GM21528 (cell line): ENCODE measurements at regions not wholly inside any gene's neighbourhood (a gene's known extent, or its start where the extent isn't known, plus 50 kb on each side); places are given as distances from the start of the nearest gene placed in this dataset.

ENCODE experiments used
- ATAC-seq: cut with Tn5 transposase; IDR thresholded peaks from one replicate; pipeline ENCODE4 v1.9.1; 2021; ENCODE audit warnings: mild to moderate bottlenecking, moderate library complexity; ENCODE audit not compliant: unreplicated experiment, low FRiP score

- no peak for ATAC-seq
These were observed 173.9 kb downstream of the NR2F2 start for GRCh38 chr15:96504371-96504770.

- no peak for ATAC-seq
These were observed 174.5 kb downstream of the NR2F2 start for GRCh38 chr15:96505014-96505413.

GRCh38 chr15:96514607-96515285, 184.2 kb downstream of the NR2F2 start:
- ATAC-seq = no peak

GRCh38 chr15:96515371-96515770, 184.9 kb downstream of the NR2F2 start:
- no peak for ATAC-seq

- no peak for ATAC-seq
These were observed 190.9 kb downstream of the NR2F2 start for GRCh38 chr15:96521386-96521785.

- ATAC-seq = no peak
These were observed 194.3 kb downstream of the NR2F2 start for GRCh38 chr15:96524676-96525417.

GRCh38 chr15:96535148-96535547, 204.6 kb downstream of the NR2F2 start:
- no peak for ATAC-seq

GRCh38 chr15:96538491-96538890, 208.0 kb downstream of the NR2F2 start:
- no peak for ATAC-seq

- ATAC-seq = no peak
These were observed 209.8 kb downstream of the NR2F2 start for GRCh38 chr15:96540283-96540682.

GRCh38 chr15:96542130-96542770, 211.8 kb downstream of the NR2F2 start:
- ATAC-seq = no peak

- ATAC-seq = no peak
These were observed 213.8 kb downstream of the NR2F2 start for GRCh38 chr15:96544162-96544756.

GRCh38 chr15:96549136-96549535, 218.6 kb downstream of the NR2F2 start:
- ATAC-seq = no peak

GRCh38 chr15:96551196-96551595, 220.7 kb downstream of the NR2F2 start:
- ATAC-seq = no peak

GRCh38 chr15:96551722-96552121, 221.2 kb downstream of the NR2F2 start:
- no peak for ATAC-seq

GRCh38 chr15:96553006-96553405, 222.5 kb downstream of the NR2F2 start:
- no peak for ATAC-seq

GRCh38 chr15:96553451-96553850, 223.0 kb downstream of the NR2F2 start:
- ATAC-seq = no peak

- ATAC-seq = no peak
These were observed 223.4 kb downstream of the NR2F2 start for GRCh38 chr15:96553931-96554330.

GRCh38 chr15:96554541-96554940, 224.0 kb downstream of the NR2F2 start:
- ATAC-seq = no peak

- ATAC-seq = no peak
These were observed 228.6 kb downstream of the NR2F2 start for GRCh38 chr15:96559087-96559486.

- no peak for ATAC-seq
These were observed 229.1 kb downstream of the NR2F2 start for GRCh38 chr15:96559631-96560030.

- no peak for ATAC-seq
These were observed 229.9 kb downstream of the NR2F2 start for GRCh38 chr15:96560246-96560895.
